HG02798 (cell line): ENCODE measurements at regions not wholly inside any gene's neighbourhood (a gene's known extent, or its start where the extent isn't known, plus 50 kb on each side); places are given as distances from the start of the nearest gene placed in this dataset.

ENCODE experiments used
- ATAC-seq: cut with Tn5 transposase; IDR thresholded peaks from one replicate; pipeline ENCODE4 v1.9.1; 2021; ENCODE audit warnings: mild to moderate bottlenecking; ENCODE audit not compliant: unreplicated experiment, poor library complexity

DNA sequence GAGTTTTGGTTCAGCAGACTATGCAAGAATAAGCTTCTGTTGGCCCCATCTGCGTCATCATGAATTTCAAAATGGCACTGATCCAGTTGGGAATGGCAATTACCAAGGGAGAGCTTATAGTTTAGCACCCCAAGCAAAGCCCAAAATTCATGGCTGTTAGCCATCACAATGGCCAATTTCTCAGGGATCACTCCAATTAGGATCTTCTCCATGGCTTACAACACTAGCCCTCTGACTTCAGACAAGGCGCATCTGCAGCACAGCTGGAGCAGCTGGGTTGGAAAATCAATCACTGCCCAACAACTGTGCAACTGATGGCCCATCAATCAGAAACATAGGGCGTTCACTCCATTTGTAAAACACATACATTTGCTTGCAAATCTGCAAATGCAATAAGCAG is 273.6 kb downstream of the SRBD1 start:
- ATAC-seq = no peak

DNA sequence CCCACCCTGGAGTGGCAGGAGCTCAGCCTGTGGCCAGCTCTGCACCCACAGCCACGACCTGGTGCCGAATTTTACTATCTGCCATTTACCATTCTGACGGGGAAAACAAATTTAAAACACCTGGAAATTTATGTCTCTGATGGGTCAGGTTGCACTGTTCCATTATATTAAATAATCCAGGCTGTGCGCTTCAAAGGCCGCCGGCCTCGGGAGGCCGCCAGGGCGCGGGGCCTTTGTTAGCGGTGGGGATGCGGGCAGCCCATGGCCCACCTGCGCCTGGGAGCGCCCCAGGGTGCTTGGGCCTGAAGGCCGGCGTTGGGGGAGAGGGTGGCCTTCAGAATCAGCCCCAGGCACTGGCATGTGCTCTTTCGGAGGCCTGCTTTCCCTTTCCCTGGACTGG is 276.9 kb downstream of the SRBD1 start:
- no peak for ATAC-seq

DNA sequence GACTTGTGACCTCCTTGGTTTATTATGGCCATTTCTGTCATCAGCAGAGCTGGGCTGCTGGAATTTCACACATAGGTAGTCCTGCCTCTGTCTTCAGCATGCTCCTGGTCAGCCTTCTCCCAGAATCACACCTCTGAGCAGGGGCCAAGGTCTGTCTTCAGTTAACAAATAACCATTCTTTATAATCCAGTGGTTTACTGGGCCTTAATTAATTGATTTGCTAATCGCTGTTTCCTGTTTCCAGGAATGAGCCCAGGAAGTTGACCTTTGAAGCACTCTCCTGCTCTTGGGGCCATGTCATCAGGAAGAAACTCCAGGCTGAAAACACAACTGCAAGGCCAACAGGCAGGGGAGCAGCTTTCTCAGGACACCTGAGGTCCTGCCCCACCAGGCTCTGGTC is 278.5 kb downstream of the SRBD1 start:
- ATAC-seq = no peak

DNA sequence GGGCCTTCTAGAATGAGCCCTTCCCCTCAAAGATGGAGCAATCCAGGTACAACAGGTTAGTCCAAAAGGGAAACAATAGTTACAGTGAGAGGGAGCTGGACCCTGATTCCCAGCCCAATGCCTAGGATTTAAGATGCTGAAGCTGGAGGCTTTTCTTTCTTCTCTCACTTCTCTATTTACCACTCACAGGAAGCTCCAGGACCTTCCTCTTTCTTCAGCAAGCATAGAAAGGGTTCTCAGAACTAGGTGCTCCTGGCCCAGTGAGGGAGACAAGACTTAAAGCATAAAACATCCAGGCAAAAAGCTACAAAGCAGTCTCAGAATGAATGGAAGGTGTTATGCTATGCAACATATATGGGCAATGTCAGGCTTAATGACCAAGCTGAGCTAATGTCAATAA is 279.0 kb downstream of the SRBD1 start:
- no peak for ATAC-seq

DNA sequence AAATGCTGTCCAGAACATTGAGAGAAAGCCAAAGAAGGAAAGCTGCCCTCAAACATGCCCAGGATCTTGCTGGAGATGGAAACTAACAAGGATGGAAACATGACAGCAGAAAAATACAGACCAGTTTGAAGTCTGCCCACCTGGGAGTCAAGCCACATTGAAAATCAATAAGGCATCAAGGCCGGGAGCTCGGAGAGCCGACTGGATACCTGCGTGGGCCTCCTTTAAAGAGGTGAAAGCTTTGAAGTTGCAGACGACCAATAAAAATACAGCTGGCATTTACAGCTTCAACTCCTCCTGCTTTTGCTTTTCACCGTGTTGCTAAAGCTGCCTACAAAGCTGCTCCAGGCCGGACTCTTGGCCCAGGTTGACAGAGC is 279.7 kb downstream of the SRBD1 start:
- no peak for ATAC-seq

DNA sequence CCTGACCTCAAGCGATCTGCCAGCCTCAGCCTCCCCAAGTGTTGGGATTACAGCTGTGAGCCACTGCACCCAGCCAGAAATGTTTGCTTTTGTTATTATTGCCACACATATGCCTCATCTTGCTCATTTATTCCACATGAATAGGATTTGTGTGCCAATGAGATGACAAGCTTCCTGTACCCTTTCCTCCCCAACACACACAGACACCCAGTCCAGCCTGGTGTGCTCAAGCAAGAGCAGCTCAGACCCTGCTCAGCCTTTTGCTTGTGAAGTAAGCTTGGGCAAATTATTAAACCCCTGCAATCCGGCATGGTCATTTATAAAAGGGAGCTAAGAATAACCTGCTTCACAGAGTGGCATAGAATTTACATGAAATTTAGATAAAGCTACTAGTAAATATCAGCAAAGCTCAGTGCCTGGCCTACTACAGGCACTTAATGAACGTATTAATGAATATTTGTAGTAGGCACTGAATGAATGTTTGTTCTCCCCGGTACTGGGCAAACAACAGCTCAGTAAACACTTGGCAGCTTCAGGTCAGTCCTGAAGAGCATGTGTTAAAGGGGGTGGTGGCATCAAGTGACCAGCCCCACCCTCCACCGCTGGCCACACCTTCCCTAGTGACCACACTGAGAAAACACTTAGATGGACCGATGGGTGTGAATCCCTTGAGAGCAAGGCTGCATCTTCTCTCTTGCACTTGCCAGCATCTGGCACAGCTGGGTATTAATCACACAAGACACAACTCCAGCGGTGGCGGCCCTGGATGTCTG is 280.2 kb downstream of the SRBD1 start:
- no peak for ATAC-seq

DNA sequence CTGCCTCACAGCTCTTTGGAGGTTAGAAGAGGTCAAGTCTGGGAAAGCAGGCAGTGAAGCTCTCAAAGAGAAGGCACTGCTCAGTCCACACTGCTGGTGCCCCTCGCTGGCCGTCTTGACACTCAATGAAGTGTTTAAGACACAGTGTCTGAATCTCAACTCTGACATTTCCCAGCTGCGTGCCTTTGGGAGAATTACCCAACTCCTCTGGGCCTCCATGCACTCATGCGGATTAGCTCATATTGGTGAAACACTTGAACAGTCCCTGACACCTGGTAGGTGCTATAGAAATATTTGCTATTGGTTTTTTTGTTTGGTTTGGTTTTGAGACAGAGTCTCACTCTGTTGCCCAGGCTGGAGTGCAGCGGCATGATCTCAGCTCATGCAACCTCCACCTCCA is 281.0 kb downstream of the SRBD1 start:
- ATAC-seq = no peak

DNA sequence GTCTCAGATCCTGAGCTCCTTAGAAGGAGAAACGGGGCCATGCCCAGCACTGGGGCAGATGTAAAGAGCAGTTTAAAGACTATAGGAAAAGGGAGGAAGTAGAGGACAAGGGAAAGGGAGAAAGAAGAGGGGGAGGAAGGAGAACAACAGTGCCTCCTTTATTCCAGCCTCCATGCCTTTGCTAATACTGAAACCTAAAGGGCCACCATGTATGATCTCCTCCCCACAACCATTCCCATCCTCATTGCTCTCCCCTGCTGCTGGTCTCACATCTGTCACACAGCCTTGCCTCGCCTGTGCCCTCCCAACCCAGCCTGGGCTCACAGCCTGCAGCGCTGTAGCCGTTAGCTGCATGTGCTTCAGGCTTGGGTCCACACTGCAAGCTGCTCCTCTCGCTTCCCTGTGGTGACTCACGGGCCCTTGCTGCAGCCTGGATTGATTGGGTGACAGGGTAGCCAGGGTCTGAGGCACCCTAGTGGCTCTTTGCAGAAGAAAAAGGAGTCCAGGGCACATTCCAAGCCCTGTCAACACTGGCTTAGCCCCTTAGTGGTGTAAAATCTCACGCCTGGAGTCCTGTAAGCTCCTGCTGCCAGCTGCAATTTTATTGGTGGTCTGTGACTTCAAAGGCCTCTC is 281.9 kb downstream of the SRBD1 start:
- ATAC-seq = no peak

DNA sequence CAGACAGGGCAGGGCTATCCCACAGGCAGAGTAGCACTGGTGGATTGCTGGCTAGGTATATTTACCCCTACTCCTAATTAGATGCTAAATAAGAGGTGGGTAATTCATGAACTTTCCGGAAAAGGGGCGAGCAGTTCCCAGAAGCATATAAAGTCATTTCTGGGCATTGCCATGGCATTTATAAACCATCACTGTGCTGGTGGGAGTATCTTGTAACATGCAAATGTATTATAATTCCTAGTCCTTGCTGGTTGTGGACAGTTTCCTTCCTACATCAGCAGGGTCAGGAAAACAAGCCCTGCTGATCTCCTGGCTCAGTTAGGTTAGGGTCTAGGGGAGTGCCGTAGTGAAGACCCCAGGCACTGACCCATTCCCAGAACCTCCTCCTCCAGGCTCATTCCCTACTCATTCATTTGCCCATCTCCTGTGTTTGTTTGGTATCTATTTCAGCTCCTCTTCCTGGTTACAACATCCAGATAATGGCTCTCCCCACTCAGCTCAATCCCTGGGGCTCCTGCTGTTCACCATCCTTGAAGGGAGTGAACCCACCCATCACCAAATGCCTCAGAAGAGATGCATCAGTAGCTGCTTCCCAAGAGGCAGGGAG is 282.7 kb downstream of the SRBD1 start:
- no peak for ATAC-seq

DNA sequence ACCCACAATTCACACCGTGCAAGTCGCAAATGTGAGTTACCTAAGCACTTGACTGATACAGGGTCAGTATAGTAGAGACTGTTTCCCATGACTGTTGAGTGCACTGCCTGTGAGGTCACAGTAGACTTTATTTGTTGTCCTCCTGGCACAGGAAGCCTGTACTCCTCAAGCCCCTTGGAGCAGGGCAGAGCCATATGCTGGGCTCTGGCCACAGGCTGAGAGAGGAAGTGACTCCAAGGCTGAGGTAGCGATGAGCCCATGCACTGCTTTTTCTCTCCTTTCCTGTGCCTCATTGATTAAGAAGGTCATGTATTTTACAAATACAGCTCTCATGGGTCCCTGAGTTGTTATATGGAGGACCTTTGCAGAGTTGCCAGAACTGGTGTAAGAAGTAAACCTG is 287.7 kb downstream of the SRBD1 start:
- ATAC-seq = no peak

DNA sequence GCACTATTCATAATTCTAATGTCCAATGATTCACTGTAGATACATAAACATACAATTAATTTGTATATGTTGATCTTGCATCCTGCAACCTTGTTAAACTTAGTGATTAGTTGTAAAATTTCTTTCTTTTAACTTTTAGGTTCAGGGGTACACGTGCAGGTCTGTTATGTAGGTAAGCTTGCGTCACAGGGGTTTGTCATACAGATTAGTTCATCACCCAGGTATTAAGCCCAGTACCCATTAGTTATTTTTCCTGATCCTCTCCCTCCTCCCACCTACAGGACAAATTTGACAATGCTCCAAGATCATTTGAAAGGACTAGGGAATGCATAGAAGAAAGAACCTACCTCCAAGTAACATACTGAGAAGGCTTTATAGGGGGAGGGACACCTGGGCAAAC is 290.1 kb downstream of the SRBD1 start:
- no peak for ATAC-seq

DNA sequence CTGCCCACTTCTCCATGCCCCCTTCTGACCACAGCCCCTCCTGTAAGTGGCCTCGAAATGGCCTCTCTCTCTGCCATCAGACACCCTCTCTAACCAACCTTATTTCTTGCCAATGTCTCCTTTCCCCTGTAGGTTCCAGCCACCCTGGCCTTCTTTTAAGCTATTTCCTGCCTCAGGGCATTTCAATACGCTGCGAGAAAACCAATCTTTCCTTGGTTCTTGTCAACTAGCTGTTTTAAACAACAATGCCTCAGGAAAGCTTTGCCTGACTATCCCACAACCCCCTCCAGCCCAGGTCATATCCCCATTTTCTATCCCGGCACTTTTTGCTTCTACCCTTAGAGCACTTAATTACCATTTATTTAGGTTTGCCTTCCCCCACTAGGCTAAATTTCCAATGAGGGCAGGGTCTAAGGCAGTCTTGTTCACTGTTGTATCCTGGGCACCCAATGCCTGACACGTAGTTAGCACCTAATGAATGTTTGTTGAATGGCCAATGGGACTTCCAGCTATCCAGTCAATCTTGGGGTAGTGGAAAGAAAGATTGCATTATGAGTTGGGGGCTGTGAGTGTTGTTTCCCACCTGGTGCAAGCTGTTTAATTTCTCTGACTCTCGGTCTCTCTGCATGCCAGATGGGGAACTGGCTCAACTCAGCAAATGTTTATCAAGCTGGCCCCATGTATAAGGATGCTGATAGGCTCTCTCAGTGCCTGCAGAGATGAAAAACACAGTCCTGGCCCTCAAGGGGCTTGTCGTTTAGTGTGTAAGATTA is 291.2 kb downstream of the SRBD1 start:
- no peak for ATAC-seq

DNA sequence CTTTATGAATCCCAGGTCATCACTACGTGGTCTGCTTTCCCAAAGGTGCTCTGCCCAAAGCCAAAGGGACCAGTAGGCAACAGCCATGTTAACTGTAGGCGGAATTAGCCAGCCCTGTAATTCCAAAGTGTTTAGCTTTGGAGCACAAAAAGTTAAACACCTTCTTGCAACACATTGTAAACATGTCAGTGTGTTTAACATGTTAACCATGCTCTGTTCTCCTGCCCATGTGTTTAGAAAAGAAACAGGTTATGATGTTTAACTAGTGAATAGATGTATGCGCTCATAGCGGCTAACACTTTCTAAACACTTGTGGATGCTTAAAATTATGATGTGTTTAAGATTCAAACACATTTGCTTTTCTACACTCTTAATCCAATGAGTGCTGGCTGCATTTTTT is 292.4 kb downstream of the SRBD1 start:
- ATAC-seq = no peak

DNA sequence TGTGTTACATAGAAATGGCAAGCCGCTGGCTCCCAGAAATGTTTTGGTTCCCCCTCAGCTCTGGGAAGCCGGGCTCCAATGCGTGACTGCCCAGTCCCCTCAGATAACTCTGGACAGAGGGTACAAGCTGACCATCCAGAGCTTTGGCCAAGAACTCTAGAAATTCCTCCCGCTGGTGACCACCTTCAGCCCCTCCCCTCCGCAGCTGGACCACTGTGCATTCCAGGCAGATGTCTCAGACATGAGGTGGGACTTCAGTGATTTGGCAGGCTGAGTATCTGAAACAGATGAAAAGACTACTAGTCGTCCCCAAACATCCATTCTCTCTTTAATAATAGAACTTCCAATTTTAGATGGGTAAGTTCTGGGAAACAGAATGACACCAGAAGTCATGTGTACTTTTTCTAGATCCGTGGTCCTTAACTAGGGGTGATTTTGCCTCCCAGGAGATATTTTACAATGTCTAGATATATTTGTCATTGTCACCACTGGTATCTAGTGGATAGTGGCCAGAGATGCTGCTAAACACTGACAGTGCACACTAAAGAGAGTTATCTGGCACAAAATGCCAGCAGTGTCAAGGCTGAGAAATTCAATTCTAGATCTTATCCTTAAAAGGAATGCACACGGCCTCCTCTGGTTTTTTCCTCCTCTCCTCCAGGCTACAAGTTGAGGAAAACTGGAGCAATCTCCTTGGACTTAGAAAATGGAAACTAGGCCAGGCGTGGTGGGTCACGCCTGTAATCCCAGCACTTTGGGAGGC is 294.3 kb downstream of the SRBD1 start:
- ATAC-seq = no peak

DNA sequence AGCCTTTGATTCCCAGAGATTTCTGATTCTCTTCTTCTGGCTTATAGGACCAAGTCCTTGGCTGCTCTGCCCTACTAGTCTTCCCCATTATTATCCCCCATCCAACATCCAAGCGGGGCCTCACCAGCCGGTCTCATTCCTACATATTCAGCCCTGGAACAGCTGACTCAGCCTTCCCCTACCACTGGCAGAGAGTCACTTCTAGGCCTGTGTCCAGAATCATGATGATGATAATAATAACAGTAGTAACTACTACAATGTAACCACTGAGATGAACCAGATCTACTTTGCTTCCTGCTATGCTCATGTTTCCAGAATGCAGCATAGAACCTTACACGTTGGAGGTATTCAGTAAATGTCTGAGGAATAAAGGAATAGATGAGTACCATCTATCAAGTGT is 295.2 kb downstream of the SRBD1 start:
- ATAC-seq = no peak

DNA sequence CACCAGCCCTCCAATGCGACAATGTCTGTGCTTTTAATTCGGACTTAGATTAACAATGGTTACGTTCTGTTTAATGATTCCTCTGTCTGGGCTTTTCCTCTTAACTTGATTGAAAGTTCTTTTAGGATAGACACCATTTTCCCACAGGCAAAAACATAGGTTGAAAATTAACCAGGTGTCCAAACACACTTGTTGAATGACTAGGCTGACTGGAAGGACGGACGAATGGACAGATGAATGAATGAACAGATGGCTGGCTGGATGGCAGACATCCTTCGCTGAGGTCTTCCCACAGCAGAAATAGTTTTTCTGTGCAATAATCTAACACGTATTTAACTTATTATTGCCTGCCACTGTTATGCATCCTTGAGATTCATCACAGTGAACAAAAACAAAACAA is 298.8 kb downstream of the SRBD1 start:
- ATAC-seq = no peak

DNA sequence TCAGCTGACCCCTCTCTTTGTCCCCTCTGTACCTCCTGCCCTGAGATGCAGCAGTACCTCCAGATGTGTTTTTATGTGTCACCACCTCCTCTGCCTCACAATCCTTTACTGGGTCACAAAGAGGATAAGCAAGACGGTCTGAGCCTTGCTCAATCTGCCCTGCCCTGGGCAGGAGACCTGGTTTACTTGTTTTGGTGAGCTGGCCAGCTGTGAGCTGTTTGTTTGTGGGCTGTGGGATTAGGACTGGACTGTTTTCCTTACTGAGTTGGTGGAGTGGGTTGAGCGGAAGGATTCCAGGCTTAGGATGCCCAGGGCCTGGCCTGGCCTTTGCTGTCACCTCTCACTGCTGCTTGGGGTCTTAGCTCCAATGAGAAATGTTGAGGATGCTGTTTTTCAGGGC is 299.5 kb downstream of the SRBD1 start:
- ATAC-seq = no peak

DNA sequence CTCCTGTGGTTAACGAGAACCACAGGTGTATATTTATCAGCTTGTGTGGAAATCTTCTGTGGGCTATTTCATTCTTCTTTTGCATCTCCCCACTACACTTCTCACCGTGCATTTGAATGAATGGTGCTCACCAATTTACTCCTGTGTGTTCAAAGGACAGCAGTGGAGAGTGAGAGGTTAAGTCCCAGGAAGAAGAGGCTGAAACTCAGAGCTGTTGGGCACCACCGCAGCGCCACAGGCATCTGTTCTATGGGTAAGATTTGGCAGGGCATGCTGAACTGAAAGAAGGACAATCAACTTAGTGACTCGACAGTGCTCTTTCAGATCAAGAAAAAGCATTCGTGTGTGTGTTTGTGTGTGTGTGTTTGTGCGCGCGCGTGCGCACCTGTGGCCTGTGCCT is 297.9 kb upstream of the SIX2 start:
- ATAC-seq = no peak

DNA sequence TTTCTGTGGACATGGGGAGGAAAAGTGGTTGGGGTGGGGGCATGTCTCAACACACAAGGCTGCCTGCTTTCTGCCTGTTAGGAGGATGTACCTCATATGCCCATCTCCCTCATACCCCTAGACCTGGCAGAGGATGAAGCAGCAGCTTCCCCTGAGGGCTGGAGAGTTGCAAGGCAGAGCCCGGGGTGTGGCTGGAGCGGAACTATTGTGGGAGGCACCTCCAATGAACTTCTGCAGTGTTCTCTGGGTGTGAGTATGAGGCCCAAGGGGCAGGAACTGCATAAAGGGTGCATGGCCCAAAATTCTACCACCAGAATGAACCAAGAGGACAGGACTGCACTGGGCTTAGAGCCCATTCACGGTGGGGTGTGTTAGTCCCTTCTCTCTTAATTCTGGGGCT is 296.3 kb upstream of the SIX2 start:
- no peak for ATAC-seq

DNA sequence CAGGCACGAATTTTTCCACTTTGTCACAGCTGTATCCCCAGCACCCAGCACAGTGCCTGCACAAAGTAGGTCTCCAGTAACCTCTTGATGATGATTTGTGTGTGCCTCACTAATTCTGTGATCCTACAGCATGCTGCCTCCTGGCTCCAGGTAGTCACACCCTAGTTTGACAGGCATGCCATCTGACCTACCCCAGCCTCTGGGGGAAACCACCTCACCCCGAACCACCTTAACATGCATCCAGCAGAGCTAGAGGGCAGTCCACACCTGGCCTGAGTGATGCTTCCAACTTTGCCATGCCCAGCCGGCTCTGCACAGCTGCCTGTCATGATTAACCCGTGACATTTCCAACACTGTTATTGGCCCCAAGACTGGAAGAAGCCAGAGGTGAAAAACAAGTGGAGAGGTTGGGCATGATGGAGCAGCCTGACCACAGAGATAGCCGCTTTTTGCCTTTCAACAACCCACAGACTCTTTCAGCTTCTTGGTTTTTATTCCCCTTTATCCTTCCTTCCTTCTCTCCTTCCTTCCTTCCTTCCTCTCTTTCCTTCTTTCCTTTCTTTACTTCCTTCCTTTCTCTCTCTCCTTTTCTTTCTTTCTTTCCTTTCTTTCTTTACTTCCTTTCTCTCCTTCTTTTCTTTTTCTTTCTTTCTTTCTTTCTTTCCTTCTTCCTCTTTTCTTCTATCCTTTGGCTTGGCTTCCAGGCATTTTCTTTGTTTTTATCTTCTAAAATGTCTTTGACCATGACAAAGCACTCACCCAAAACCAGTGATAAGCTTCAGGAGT is 294.4 kb upstream of the SIX2 start:
- no peak for ATAC-seq
